ENCODE measurements at regions not wholly inside any gene's neighbourhood (a gene's known extent, or its start where the extent isn't known, plus 50 kb on each side); places are given as distances from the start of the nearest gene placed in this dataset.

DNA sequence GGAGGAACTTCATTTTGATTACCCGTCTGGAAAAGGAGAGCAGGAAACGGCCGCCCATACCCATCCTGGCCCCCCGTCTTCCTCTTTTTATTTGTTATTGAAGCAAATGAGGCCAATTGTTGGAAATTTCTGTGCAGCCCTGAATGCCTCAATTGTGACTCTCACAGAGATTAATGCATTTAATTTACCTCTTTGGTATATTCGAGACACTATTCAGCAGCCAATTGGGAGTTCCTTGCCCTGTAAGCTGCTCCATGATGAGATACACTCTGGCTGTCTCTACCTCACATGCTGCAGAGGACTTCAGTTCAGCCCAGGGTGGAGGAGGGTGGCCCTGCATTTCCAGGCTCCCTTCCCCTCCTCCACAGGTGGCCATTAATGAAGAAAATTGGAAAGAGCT, 60.6 kb upstream of the NTM start:
- H3K79me2 ChIP-seq (ENCODE audit: insufficient read depth, low read length), result no peaks in the 10 kb centered on the region
- no peak overlapping the region for H3K18ac ChIP-seq (ENCODE audit: insufficient read length, low read depth, low read length)
- no peak overlapping the region for H2BK5ac ChIP-seq (ENCODE audit: insufficient read length, low read length)
- no peak overlapping the region for H3K4me3 Mint-ChIP-seq
- no peak overlapping the region for H2AFZ ChIP-seq (ENCODE audit: low read length)
- H4K91ac ChIP-seq (ENCODE audit: insufficient read length, low read depth, low read length), result no peak overlapping the region
- no peak overlapping the region for H3K56ac ChIP-seq (ENCODE audit: insufficient read length, low read depth, low read length)
- H3K27me3 Mint-ChIP-seq (ENCODE audit: low read depth), result no peaks in the 10 kb centered on the region; the same call in none of the 2 replicates
- H3K9me3 ChIP-seq (ENCODE audit: control insufficient read depth, low read depth, low read length), result peaks cover 9% of the 10 kb centered on the region
- H3K27ac ChIP-seq (ENCODE audit: insufficient read length, low read depth, low read length), result no peak overlapping the region
- no peaks in the 10 kb centered on the region for H3K27me3 ChIP-seq (ENCODE audit: insufficient read depth, low read length)
- no peak overlapping the region for H3K27ac Mint-ChIP-seq
- H3K23ac ChIP-seq (ENCODE audit: insufficient read length, low read depth, low read length), result no peak overlapping the region
- no peak overlapping the region for H2BK120ac ChIP-seq (ENCODE audit: low read depth, low read length, poor library complexity, severe bottlenecking)
- H2AK5ac ChIP-seq (ENCODE audit: insufficient read length, low read length), result no peak overlapping the region
- DNase-seq, result no peak
- no peak overlapping the region for H3K4ac ChIP-seq (ENCODE audit: low read depth, low read length)
- H4K5ac ChIP-seq (ENCODE audit: insufficient read length, low read depth, low read length), result no peak overlapping the region
- H3K9me3 Mint-ChIP-seq, result peaks cover 14 to 17% of the 10 kb centered on the region in 2 experiments; a peak in 4 of 5 replicates
- no peak overlapping the region for H2BK15ac ChIP-seq (ENCODE audit: low read depth, low read length)
- H4K8ac ChIP-seq (replicated peaks; ENCODE audit: insufficient read length, low read depth, low read length), result no peak overlapping the region
- H3K4me1 ChIP-seq (ENCODE audit: insufficient read depth, low read length), result no peaks in the 10 kb centered on the region
- H3K23me2 ChIP-seq (ENCODE audit: insufficient read length, low read depth, low read length, poor library complexity, severe bottlenecking), result peaks cover 3% of the 10 kb centered on the region
- H3T11ph ChIP-seq (ENCODE audit: low read length), result no peak overlapping the region
- H3K36me3 Mint-ChIP-seq (ENCODE audit: insufficient read depth in 1 of 3, low read depth in 3 of 3), result peaks cover 25 to 34% (median 27%) of the 10 kb centered on the region in 3 experiments
- H2BK20ac ChIP-seq (ENCODE audit: low read depth, low read length, poor library complexity, severe bottlenecking), result no peak overlapping the region
- no peaks in the 10 kb centered on the region for H4K20me1 ChIP-seq (ENCODE audit: control insufficient read depth, insufficient read depth, insufficient read length)
- no peak overlapping the region for H3K14ac ChIP-seq (ENCODE audit: insufficient read depth, low read length)
- TF ChIP-seq, protein P1, sequence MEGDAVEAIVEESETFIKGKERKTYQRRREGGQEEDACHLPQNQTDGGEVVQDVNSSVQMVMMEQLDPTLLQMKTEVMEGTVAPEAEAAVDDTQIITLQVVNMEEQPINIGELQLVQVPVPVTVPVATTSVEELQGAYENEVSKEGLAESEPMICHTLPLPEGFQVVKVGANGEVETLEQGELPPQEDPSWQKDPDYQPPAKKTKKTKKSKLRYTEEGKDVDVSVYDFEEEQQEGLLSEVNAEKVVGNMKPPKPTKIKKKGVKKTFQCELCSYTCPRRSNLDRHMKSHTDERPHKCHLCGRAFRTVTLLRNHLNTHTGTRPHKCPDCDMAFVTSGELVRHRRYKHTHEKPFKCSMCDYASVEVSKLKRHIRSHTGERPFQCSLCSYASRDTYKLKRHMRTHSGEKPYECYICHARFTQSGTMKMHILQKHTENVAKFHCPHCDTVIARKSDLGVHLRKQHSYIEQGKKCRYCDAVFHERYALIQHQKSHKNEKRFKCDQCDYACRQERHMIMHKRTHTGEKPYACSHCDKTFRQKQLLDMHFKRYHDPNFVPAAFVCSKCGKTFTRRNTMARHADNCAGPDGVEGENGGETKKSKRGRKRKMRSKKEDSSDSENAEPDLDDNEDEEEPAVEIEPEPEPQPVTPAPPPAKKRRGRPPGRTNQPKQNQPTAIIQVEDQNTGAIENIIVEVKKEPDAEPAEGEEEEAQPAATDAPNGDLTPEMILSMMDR (conservative IDR thresholded peaks at IDR 0.05), result no peak
- no peaks in the 10 kb centered on the region; a peak in 1 of 4 replicates for H3K4me1 Mint-ChIP-seq
- no peak overlapping the region for H3K4me2 ChIP-seq (ENCODE audit: insufficient read depth, insufficient read length, low read length)
- WGBS (ENCODE audit: extremely low coverage, insufficient read length, low lambda C conversion rate), result no CpG with 5 or more reads among the region's 5 CpGs
- no peak overlapping the region for H3K9ac ChIP-seq (ENCODE audit: extremely low read depth, insufficient read length, low read length)
- no peak overlapping the region for H2BK12ac ChIP-seq (ENCODE audit: insufficient read length, low read depth, low read length)
- no peaks in the 10 kb centered on the region for H3K79me1 ChIP-seq (ENCODE audit: insufficient read depth, low read depth, low read length, poor library complexity, severe bottlenecking)

Measured in H9 (cell line).